ENCODE measurements at regions not wholly inside any gene's neighbourhood (a gene's known extent, or its start where the extent isn't known, plus 50 kb on each side); places are given as distances from the start of the nearest gene placed in this dataset.

- no peak overlapping the region for H3K27ac Mint-ChIP-seq (ENCODE audit: unreplicated experiment)
- H3K4me1 Mint-ChIP-seq: no peaks in the 10 kb centered on the region
- TF ChIP-seq CTCF (conservative IDR thresholded peaks at IDR 0.05): no peak
- DNase-seq (ENCODE audit: low read depth, low spot score): no peak
- peaks cover 2% of the 10 kb centered on the region for H3K9me3 Mint-ChIP-seq
- H3K36me3 Mint-ChIP-seq (ENCODE audit: low read depth): no peaks in the 10 kb centered on the region
- no peak overlapping the region for H3K4me3 Mint-ChIP-seq
- peaks cover 2% of the 10 kb centered on the region for H3K27me3 Mint-ChIP-seq (ENCODE audit: low read depth)
Observed at GRCh38 chr3:20422391-20422790, 236.4 kb upstream of the SGO1 start.

GRCh38 chr3:20417388-20418108, 231.5 kb upstream of the SGO1 start:
- no peak for DNase-seq (ENCODE audit: low read depth, low spot score)
- Mint-ChIP-seq H3K27me3 (ENCODE audit: low read depth) (no peaks in the 10 kb centered on the region), H3K9me3 (no peaks in the 10 kb centered on the region), H3K36me3 (ENCODE audit: low read depth) (no peaks in the 10 kb centered on the region), H3K4me1 (no peaks in the 10 kb centered on the region), H3K4me3 (no peak overlapping the region), H3K27ac (ENCODE audit: unreplicated experiment) (no peak overlapping the region)
- TF ChIP-seq CTCF (conservative IDR thresholded peaks at IDR 0.05): no peak

- DNase-seq (ENCODE audit: low read depth, low spot score): no peak
- no peak for TF ChIP-seq CTCF (conservative IDR thresholded peaks at IDR 0.05)
- H3K27ac Mint-ChIP-seq (ENCODE audit: unreplicated experiment): no peak overlapping the region
- H3K9me3 Mint-ChIP-seq: no peaks in the 10 kb centered on the region
- no peak overlapping the region for H3K4me3 Mint-ChIP-seq
- no peaks in the 10 kb centered on the region for H3K36me3 Mint-ChIP-seq (ENCODE audit: low read depth)
- H3K27me3 Mint-ChIP-seq (ENCODE audit: low read depth): peaks cover 17% of the 10 kb centered on the region
- peaks cover under 1% of the 10 kb centered on the region for H3K4me1 Mint-ChIP-seq
Observed at GRCh38 chr3:20406611-20407011, 220.6 kb upstream of the SGO1 start.

GRCh38 chr3:20405744-20406143, 219.7 kb upstream of the SGO1 start:
- Mint-ChIP-seq H3K36me3 (ENCODE audit: low read depth) (no peaks in the 10 kb centered on the region), H3K27ac (ENCODE audit: unreplicated experiment) (no peak overlapping the region), H3K4me3 (no peak overlapping the region), H3K4me1 (peaks cover 9% of the 10 kb centered on the region), H3K9me3 (no peaks in the 10 kb centered on the region), H3K27me3 (ENCODE audit: low read depth) (peaks cover 17% of the 10 kb centered on the region)
- no peak for TF ChIP-seq CTCF (conservative IDR thresholded peaks at IDR 0.05)
- no peak for DNase-seq (ENCODE audit: low read depth, low spot score)

- TF ChIP-seq CTCF (conservative IDR thresholded peaks at IDR 0.05): no peak
- H3K4me3 Mint-ChIP-seq: no peak overlapping the region
- peaks cover 17% of the 10 kb centered on the region for H3K27me3 Mint-ChIP-seq (ENCODE audit: low read depth)
- no peak for DNase-seq (ENCODE audit: low read depth, low spot score)
- no peaks in the 10 kb centered on the region for H3K36me3 Mint-ChIP-seq (ENCODE audit: low read depth)
- H3K4me1 Mint-ChIP-seq: peaks cover 10% of the 10 kb centered on the region
- H3K27ac Mint-ChIP-seq (ENCODE audit: unreplicated experiment): no peak overlapping the region
- no peaks in the 10 kb centered on the region for H3K9me3 Mint-ChIP-seq
Observed at GRCh38 chr3:20405231-20405630, 219.2 kb upstream of the SGO1 start.

All from neural crest cell (in vitro differentiated cells).